ENCODE measurements at regions not wholly inside any gene's neighbourhood (a gene's known extent, or its start where the extent isn't known, plus 50 kb on each side); places are given as distances from the start of the nearest gene placed in this dataset.

DNA sequence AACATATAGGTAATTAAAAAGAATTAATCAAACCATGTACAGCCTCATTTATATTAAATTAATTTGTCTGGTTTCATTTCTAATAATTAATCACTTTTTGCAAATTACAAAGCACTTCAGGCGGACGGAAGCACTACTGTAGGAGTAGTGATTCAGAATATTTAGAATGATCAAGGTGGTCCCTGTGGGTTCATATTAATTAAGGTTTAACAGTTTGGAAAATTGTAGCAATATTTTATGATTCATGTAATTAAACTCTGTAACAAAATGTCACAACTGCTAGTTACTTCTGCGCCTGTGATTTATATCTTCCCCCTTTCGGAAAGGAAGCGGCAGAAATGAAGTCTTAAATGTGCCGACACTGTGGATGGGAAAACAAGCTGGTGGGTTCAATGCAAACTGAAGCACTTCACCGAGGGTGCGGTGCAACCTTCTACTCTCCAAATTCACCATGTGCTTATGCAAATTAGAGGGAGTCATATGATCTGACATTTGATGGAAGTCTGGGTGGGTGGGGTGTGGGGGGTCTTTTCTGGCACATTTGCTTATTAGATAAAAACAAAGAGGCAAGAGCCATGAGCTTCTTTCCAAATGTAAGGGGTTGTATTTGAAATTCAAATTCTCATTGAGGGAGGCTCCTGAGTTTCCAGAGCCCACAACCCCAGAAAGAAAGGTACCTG lies 679.4 kb downstream of the TOX3 start:
- DNase-seq (ENCODE audit: low read depth in 2 of 2) = no peak
- no peak overlapping the region for H3K4me3 ChIP-seq (replicated peaks in 1 of 2; ENCODE audit: low read depth in 2 of 2, low read length in 2 of 2)
- TF ChIP-seq CTCF (IDR thresholded peaks at IDR 0.05; ENCODE audit: low read depth, low read length) = no peak

DNA sequence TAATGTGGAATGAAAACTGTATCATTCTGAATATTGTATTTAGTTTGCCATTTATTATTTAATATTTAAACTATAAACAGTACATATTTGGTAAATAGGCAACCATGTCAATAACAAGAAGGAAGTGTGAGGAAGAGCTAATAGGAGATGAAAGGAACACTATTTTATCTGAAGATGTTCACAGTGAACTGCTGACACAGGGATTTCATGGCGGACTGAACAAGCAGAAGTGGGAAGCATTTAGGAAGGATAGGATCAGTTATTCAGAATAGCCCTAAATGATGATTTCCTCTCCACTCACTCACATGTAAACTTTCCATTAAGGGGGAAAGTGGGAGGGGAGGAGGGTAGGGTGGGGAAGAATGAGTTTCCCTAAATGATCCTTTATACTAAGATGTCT lies 682.4 kb downstream of the TOX3 start:
- no peak overlapping the region for H3K4me3 ChIP-seq (replicated peaks in 1 of 2; ENCODE audit: low read depth in 2 of 2, low read length in 2 of 2)
- no peak for TF ChIP-seq CTCF (IDR thresholded peaks at IDR 0.05; ENCODE audit: low read depth, low read length)
- DNase-seq (ENCODE audit: low read depth in 2 of 2) = no peak

GRCh38 chr16:51854401-51854951 lies 692.5 kb downstream of the TOX3 start:
- H3K4me3 ChIP-seq (replicated peaks in 1 of 2; ENCODE audit: low read depth in 2 of 2, low read length in 2 of 2) = no peak overlapping the region
- no peak for DNase-seq (ENCODE audit: low read depth in 2 of 2)
- no peak for TF ChIP-seq CTCF (IDR thresholded peaks at IDR 0.05; ENCODE audit: low read depth, low read length)

GRCh38 chr16:51853586-51853985 lies 693.4 kb downstream of the TOX3 start:
- TF ChIP-seq CTCF (IDR thresholded peaks at IDR 0.05; ENCODE audit: low read depth, low read length) = no peak
- H3K4me3 ChIP-seq (replicated peaks in 1 of 2; ENCODE audit: low read depth in 2 of 2, low read length in 2 of 2) = no peak overlapping the region
- DNase-seq (ENCODE audit: low read depth in 2 of 2) = no peak

DNA sequence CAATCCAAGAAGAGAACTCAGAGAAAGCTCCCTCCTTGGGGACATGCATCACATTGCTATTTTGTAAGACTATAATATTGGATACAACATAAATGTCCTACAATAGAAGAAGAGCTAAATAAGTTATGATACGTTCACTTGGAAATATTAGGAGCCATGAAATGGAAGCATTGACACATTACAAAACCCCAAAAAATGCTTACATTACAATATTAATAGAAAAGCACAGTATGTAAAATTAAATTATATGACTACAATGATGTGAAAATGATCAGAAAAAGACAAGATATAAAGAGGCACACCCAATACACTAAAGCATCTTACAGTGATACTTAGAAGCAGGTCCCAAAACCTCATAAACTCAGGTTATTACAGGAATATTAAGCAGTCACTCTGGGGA lies 694.1 kb downstream of the TOX3 start:
- DNase-seq (ENCODE audit: low read depth in 2 of 2) = no peak
- TF ChIP-seq CTCF (IDR thresholded peaks at IDR 0.05; ENCODE audit: low read depth, low read length) = no peak
- H3K4me3 ChIP-seq (replicated peaks in 1 of 2; ENCODE audit: low read depth in 2 of 2, low read length in 2 of 2) = no peak overlapping the region

DNA sequence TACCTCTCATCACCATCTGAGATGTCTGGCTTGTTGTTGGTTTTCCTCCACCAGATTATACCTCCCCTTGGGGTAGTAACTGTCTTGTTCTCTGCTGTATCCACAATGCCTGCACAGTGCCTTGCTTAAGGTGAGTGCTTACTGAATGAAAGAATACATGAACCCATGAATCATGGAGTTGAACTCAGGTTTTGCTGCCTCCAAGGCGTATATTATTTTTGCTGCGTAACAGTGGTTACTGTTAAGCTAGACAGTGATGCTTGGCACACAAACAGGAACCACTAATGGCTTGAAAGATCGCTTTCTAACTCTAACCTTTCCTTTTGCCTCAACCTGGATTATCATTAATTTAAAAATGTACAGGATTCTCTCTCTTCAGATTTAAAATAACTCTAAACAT lies 695.8 kb downstream of the TOX3 start:
- H3K4me3 ChIP-seq (replicated peaks in 1 of 2; ENCODE audit: low read depth in 2 of 2, low read length in 2 of 2) = no peak overlapping the region
- no peak for TF ChIP-seq CTCF (IDR thresholded peaks at IDR 0.05; ENCODE audit: low read depth, low read length)
- DNase-seq (ENCODE audit: low read depth in 2 of 2) = no peak

- no peak for DNase-seq (ENCODE audit: low read depth in 2 of 2)
- H3K4me3 ChIP-seq (replicated peaks in 1 of 2; ENCODE audit: low read depth in 2 of 2, low read length in 2 of 2) = no peak overlapping the region
- TF ChIP-seq CTCF (IDR thresholded peaks at IDR 0.05; ENCODE audit: low read depth, low read length) = no peak
These were observed 697.2 kb downstream of the TOX3 start for GRCh38 chr16:51849715-51850114.

Data from cardiac fibroblast (primary cell).